Hypothalamus (tissue), 51 donors: ENCODE measurements at regions not wholly inside any gene's neighbourhood (a gene's known extent, or its start where the extent isn't known, plus 50 kb on each side); places are given as distances from the start of the nearest gene placed in this dataset.
A peak's percentile ranks its signal among the peaks of the same experiment; 100 is the strongest.
"Not testable (repeated sequence)": the region's sequence is repeated elsewhere in the genome, so short reads cannot be mapped to it uniquely, and the experiment has no call there.

ENCODE experiments used
- DNase-seq, 51 donors: peaks; one replicate each; lab custom pipeline; 2025; lab: John Stamatoyannopoulos, UW

DNA sequence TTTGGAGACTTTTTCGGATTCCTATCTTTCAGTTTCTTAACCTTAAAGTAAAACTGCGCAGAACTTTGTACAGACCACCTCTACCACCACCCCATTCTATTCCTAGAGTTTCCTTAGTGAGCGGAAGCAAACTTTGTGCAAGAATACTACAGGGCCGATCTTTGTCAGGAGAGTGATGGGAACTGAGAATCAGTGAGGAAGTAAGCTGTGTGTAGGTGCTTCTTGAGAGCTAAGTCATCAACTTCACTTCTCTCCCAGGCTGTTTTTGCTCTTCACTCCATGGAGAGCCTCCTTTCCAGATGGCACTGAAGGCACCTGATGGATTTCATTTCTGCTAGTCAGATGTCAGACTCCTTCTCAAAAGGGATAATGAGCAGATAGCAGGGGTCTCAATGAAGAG, 127.3 kb downstream of the SPATA31D1 start:
- no peak for DNase-seq

DNA sequence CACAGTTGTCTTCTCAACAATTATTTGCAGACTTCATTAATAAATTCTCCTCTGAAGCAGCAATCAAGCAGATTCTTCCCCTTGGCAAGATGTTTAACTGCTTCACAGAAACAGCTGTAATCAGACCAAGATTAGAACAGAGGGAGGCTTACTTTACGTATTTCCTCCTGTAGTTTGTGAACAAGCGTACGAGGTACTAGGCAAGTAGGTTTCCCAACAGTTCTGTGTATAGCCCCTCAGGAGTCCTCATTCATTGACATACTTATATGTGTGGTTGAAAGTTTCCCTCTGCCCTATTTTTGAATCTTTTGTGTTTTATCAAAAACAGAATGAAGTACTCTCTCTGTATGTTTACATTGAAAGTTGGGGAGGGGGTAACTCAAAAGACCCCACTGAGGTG, 128.0 kb downstream of the SPATA31D1 start:
- DNase-seq: peak in 1 of 51 donors; percentile 36

DNA sequence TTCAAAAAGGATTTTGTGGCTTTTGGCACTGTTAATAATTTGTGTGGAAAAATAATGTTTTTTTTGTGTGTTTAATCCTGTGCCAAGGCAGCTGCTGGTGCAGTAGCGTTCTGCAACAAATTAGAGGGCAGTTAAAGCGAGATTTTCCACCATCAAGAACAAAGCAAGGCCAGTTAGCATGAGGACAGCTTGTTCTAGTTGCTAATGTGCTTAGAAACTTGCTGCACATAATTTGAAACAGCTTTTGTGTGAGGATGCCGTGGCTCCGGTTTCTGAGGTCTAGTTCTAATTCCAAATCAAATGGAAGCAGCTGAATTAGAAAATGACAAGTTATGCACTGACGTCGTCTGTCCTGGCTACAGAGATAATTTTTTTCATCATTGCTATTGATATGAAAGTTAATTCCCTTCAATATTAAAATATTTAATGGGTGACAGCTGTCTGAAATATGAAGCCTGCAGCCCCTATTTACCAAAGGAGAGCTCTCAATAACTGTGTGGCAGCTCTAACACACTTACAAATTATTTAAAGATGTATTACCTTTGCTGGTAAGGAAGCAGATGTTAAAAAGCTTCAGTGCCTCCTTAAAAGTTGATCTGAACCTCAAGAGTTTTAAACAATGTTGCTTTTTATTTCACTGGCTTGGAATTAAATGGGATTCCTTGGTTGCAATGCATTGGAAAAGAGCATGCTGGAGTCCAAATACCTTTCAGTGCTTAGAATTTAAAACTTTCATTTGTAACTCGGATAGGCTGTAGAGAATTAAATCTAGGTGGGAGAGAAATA, 128.6 kb downstream of the SPATA31D1 start:
- DNase-seq: peak in 27 of 51 donors; percentile 3 to 73 (median 23)

DNA sequence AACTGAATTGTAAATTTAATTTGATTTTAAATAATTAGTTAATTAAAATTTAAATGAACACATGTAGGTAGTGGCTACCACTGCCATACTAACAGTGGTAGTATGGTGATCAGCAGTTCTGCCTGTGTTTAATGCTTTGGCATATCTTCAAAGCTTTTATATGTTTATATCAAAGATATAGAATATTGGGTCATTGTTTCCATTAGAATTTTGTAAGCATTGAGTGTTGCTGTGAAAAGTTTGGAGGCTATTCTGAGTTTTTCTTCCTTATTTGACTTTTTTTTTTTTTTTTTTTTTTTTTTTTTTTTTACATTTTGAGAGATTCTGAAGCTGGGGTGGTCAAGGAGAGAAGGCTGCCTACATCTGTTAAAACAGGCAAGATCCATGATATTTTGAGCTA, 134.2 kb downstream of the SPATA31D1 start:
- no peak for DNase-seq

DNA sequence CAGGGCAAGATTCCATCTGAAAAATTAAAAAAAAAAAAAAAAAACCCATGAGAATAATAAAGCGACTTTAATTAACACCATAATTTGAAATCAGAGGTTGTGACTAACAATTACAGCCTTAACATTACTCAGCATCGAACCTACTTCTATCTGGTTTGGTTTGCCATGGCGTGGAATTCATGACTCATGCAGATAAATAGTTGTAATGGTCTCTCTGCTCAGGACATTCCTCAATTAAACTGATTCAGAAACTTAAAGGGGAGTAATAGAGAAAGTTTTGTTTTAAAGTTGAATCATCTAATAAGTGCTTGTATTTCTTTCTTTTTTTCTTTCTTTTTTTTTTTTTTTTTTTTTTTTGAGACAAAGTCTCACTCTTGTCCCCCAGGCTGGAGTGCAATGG, 135.5 kb downstream of the SPATA31D1 start:
- DNase-seq: no peak

DNA sequence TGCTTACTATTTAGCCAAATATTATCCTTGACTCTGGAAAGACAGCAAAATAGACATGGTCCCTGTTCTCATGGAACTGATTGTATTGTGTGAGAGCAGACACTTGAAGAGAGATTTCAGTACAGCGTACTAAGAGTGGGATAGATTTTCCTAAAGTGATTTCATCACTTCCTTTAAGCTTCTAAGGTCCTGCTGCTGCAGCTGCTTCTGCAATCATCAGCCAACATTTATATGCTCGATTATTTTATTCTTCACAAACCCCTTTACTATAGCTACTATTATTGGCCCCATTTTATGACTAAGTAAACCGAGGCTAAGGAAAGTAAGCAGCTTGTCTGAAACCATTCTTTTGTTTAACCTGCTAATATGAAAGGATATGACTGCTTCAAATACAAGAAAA, 137.7 kb downstream of the SPATA31D1 start:
- DNase-seq: no peak

DNA sequence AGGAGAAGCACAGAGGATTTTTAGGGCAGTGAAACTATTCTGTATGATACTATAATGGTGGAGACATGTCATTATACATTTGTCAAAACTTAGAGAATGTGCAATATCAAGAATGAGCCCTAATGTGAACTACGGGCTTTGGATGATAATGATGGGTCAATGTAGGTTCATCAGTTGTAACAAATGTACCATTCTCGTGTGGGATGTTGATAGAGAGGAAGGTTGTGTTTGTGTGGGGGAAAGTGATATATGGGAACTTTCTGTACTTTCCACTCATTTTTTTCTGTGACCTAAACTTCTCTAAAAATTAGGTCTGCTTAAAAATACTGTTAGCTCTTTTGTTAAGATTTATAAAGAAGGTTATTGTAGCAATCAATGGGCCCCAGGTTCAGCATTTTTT, 138.9 kb downstream of the SPATA31D1 start:
- no peak for DNase-seq

DNA sequence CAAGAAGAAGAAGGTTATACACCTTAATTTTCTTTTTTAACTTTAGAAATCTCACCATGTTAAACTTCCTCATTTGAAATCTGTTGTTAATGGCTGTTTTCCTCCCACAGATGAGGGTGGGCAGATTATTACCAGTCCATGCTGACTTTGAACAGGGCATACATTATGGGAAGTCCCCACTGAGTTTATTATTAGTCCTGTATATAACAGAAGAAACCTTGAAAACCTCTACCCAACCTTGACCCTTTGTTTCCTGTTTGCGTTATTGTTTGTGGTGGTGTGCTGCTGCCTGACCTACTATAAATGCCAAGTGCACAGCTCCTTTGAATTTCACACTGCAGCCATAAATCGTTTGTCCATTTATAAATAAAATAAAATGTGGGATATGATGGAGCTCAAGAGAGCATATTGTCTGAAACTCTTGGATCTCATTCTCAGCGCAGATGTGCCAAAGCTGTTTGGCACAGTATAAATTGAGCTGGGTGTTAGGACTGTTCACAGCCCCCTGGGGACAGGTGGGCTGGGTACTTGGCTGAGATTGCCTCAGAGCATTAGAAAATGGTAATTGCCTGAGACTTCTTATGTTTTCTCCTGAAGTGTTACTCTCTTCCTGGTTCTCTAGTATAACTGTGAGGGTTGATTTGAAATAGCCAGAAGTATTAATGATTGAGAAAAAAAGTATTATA, 139.6 kb downstream of the SPATA31D1 start:
- DNase-seq: peak in 2 of 51 donors; percentile 10 to 11

DNA sequence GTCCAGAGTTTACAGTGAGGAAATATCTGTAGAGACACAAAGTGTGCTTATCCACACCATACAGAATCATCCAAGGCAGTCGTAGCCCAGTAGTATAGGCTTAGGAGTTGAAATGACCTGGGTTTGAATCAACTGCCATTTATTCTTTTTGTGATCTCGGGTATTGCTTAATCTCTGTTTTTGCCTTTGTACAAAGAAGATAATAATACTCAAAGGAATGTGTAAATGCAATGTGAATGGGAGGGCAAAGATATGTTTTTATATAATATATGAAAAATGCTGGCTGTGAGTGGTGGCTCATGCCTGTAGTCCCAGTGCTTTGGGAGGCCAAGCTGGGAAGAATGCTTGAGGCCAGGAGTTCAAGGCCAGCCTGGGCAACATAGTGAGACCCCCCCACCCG, 141.1 kb downstream of the SPATA31D1 start:
- DNase-seq: no peak

DNA sequence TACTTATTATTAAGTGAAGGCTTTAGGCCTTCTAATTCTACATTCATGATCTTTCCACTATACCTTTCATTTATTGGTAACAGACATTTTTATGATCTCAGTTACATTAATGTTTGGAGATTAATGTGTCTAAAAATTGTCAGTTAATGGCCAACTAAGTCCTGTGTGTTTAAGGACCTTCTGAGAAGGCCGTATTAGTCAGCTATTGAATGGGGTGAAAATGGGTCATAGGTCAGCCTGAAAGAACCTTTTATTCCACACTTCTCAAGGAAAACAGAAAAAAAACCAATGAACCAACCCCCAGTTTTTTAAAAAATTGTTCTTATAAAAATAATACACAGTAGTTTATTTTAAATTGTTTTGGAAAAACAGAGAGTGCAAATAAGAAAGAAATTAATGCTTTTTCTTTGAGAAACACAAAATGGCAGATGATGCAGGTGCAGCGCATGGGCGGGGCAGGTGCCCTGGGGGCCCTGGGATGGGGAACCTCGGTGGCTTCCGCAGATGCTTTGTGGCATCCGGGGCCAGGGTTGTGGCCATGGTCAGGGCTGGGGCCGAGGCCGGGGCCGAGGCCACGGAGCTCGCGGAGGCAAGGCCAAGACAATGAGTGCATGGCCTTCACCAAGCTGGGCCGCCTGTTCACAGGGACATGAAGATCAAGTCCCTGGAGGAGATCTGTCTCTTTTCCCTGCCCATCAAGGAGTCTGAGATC, 141.9 kb downstream of the SPATA31D1 start:
- no peak for DNase-seq

DNA sequence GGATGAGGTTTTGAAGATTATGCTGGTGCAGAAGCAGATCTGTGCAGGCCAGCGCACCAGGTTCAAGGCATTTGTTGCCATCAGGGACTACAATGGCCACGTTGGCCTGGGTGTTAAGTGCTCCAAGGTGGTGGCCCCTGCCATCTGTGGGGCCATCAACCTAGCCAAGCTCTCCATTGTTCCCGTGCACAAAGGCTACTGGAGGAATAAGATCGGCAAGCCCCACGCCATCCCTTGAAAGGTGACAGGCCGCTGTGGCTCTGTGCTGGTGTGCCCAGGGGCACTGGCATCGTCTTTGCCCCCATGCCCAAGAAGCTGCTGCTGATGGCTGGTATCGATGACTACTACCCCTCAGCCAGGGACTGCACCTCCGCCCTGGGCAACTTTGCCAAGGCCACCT, 142.5 kb downstream of the SPATA31D1 start:
- DNase-seq: no peak

DNA sequence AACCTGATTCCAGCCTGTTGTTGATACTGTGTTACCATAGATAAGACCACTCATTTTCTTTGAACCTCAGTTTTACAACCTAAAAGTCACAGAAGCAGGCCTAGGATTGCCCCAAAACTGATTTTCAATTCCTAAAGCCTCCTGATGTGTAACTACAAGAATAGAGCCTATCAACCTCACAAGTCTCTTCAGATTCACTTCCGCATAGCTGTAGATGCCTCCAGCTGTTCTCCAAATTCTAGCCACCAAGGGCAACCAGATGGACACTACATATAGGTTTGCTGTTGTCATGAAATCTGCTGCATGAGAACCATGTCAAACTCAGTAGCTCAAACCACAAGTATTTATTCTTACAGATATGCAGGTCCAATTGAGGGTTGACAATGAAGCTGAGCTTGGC, 143.5 kb downstream of the SPATA31D1 start:
- no peak for DNase-seq

DNA sequence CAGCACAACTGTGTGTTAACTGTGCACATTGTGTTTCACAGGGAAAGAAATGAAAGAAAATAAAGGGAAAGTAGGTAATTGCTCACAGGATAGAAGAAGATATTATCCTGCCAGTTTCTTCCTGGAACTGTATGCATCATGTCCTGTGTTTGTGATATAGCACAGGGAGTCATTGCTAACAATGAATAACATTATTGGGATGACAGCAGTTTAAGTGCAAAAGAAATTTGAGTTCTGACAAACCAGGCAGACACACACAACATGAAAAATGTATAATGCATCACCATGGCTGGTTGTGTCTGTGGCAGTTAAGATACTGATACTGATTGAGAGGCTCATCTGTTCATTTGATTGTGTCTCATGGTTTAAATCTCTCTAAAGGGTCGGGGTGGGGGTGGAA, 145.4 kb downstream of the SPATA31D1 start:
- no peak for DNase-seq

DNA sequence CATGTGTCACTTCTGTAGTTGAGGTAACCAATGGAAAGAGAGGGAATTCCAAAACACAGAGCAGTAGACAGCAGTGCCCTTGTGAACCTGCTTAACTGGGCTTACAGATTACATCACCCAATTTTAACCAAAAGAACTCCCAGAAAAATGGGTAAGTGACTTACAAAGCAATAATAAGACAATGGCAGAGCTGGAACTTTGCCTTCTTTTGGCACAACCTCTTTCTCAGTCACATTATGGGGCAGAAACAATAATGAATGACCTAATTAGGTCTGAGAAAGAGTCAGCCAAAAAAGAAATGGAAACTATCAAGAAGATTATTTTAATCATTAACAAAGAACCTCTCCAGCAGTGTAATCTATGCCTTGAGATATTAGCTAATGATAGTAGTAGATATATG, 146.5 kb downstream of the SPATA31D1 start:
- DNase-seq: no peak

DNA sequence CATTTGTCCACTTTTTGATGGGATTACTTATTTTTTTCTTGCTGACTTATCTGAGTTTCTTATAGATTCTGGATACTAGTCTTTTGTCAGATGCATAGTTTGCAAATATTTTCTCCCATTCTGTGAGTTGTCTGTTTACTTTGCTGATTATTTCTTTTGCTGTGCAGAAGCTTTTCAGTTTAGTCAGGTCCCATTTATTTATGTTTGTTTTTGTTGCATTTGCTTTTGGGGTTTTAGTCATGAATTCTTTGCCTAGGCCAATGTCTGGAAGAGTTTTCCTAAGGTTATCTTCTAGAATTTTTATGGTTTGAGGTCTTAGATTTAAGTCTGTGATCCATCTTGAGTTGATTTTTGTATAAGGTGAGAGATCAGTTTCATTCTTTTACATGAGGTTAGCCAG, 149.5 kb downstream of the SPATA31D1 start:
- DNase-seq: not testable (repeated sequence)

DNA sequence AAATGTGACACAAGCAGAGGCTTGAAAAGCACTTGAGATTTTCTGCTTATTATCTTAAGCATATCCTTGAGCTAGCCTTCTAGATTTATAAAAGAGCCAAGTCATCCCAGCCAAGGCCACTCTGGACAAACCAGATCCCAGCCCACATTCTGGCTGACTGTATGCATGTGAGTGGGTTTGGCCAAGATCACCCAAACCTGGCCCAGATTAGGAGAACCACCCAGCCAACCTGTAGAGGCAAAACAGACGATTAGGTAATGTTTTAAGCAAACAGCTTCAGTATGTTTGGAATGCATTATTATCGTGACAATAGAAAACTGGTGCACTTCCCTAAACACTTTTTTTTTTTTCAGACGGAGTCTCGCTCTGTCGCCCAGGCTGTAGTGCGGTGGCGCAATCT, 151.9 kb downstream of the SPATA31D1 start:
- no peak for DNase-seq

DNA sequence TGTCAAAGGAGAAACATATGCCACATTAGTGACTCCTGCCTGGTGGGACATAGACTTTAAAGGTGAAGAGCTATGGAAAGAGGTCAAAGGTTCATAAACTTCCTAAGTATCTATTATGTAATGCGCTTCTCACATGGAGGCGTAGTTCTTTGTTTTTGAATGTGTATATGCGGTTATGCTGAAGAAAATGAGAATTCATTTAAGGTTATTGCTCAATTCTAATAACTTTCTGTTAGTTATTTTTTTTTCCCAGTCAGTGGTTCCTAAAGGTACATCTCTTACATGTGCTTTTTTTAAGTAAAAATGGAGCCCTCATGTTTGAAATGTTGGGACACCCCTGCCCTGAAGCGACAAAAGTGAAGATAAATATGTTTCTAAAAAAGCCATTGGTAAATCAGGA, 156.2 kb downstream of the SPATA31D1 start:
- no peak for DNase-seq

DNA sequence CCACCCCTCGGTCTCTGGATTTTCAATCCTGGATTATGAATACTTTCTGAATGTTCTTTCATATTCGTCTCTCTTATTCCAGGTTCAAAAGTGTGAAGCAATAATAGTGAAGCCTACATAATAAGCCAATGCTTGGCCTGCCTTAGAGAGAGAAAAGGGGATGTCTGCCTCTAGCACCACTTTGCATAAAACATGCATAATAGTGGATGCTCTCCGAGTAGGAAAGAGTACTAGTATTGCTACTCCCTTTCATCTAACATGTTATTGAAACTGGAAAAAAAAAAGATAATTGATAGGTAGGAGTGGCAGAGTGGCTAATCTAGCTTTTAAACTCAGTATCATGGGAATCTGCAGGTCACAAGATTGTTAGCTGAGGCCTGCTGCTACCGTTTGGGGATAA, 158.1 kb downstream of the SPATA31D1 start:
- DNase-seq: no peak

DNA sequence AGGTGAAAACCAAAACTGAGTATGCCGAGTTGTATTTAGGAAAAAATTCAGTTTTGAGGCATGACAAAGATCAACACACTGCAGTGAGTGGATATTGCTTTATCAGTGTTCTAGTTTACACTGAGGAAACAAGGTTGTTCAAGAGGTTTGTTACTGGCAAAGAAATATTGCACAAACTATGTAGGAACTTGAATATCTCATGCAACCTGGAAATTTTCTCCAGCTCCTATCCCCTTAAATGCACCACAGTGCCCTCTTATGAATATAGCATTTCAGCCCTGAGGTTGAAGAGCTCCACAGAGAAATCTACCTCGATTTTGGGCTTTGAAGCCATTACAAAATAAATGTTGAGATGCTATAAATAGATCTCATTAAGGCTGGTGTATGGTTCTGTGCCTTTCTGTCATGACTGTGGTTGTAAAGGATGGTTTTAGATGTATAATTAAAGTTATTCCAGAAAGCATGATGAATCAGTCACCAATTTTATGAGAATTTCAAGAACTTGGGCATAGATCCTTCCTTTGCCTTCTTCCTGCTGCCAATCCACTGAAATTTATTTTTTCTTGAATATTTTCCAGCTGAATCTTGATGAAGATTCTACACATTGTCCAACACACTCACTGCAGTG, 159.3 kb downstream of the SPATA31D1 start:
- no peak for DNase-seq

DNA sequence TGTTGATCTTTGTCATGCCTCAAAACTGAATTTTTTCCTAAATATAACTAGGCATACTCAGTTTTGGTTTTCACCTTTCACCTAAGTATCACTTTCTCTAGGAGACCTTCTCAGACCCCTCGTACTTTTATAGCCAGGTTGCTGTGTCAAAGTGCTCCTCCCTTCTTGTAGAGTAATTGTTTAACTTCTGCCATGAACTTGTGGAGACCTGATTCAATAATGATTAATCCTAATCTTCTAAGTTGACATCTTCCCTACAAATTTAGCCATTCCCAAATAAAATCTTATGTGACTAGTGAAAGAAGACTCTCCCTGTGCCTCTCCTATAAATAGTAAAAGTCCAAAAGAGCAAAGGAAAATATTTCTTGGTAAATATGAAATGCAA, 159.8 kb downstream of the SPATA31D1 start:
- no peak for DNase-seq

DNA sequence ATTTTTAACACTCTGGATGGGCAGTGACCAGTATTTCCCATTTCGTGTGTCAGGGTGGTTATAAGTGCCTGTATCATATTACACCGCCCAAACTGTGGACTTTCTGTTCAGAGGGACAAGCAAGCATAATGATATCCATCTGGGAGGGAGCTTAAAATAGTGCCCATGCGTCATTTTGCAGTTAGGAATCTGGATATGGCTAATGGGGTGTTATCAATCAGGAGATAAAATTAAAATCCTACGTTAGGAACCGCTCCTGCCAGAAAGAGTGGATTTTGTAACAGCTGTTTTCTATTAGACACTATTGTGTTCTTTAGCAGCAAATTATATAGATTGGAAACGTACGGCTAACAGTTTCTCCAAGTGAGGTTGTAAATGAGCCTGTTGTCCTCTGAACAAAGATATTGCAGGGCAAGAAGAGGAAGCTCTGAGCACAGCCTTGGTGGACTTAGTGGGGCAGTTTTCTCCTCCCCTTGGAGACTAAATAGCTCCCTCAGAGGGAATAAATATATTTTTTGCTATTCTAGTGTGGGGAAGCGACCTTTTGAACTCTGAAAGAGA, 160.4 kb downstream of the SPATA31D1 start:
- DNase-seq: no peak
